IMR-90 (cell line): ENCODE measurements at regions not wholly inside any gene's neighbourhood (a gene's known extent, or its start where the extent isn't known, plus 50 kb on each side); places are given as distances from the start of the nearest gene placed in this dataset.

ENCODE experiments used
- NFE2L2 ChIP-seq: fragments of 150-350 bp; IDR thresholded peaks from 2 replicates; pipeline ENCODE4 v1.6.1; 2016; ENCODE audit warnings: low read depth, mild to moderate bottlenecking, low read length
- POLR2A ChIP-seq: IDR thresholded peaks from 2 replicates; pipeline ENCODE4 v1.6.1; 2012; ENCODE audit warnings: mild to moderate bottlenecking, low read depth, low read length
- RAD21 ChIP-seq: IDR thresholded peaks from 2 replicates; pipeline ENCODE4 v1.6.1; 2012; ENCODE audit warnings: low read length, improper control_type of control experiment
- TF ChIP-seq, protein P1 (sequence below): conservative IDR thresholded peaks from 2 replicates; pipeline ENCODE4 v1.5.1; 2012; ENCODE audit warnings: mild to moderate bottlenecking, low read depth, low read length, improper control_type of control experiment
- TF ChIP-seq, protein P2 (sequence below): fragments of 150-350 bp; IDR thresholded peaks from 2 replicates; pipeline ENCODE4 v1.6.1; 2016; ENCODE audit warnings: low read depth, mild to moderate bottlenecking, low read length, moderate library complexity, borderline replicate concordance

DNA sequence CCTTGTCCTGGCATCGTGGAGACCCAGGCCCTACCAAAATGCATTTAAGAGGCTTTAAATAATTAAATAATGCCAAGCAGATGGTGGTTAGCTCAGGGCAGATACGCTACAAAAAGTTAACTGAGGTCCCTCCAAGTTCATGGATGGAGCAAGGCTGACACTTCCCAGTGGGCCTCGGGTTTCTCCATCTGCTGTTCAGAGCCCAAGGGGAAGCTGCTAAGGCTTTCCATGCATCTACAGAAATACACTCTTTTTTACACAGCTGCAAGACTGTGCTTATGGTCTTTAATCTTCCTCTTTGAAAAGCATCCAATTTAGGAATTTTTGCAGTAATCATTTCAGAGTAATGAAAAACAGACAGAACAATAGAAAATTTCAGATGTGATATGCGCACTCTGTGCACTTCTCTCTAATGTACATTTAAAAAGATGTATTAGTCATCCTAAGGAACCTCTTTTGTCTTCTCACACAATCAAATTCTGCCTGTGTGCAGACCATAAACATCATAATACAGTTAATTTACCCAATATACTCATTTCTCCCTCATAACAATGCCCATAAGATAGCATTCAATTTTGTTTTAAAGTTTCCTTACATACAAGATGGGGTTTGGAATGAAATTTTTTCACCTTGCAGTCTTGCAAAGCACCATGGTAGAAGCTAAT, 173.2 kb upstream of the ATP1B1 start:
- TF ChIP-seq POLR2A (no peak), RAD21 (no peak), NFE2L2 (no peak)
- TF ChIP-seq, protein P1, sequence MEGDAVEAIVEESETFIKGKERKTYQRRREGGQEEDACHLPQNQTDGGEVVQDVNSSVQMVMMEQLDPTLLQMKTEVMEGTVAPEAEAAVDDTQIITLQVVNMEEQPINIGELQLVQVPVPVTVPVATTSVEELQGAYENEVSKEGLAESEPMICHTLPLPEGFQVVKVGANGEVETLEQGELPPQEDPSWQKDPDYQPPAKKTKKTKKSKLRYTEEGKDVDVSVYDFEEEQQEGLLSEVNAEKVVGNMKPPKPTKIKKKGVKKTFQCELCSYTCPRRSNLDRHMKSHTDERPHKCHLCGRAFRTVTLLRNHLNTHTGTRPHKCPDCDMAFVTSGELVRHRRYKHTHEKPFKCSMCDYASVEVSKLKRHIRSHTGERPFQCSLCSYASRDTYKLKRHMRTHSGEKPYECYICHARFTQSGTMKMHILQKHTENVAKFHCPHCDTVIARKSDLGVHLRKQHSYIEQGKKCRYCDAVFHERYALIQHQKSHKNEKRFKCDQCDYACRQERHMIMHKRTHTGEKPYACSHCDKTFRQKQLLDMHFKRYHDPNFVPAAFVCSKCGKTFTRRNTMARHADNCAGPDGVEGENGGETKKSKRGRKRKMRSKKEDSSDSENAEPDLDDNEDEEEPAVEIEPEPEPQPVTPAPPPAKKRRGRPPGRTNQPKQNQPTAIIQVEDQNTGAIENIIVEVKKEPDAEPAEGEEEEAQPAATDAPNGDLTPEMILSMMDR: no peak
- TF ChIP-seq, protein P2, sequence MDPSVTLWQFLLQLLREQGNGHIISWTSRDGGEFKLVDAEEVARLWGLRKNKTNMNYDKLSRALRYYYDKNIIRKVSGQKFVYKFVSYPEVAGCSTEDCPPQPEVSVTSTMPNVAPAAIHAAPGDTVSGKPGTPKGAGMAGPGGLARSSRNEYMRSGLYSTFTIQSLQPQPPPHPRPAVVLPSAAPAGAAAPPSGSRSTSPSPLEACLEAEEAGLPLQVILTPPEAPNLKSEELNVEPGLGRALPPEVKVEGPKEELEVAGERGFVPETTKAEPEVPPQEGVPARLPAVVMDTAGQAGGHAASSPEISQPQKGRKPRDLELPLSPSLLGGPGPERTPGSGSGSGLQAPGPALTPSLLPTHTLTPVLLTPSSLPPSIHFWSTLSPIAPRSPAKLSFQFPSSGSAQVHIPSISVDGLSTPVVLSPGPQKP: no peak
